ENCODE measurements at regions not wholly inside any gene's neighbourhood (a gene's known extent, or its start where the extent isn't known, plus 50 kb on each side); places are given as distances from the start of the nearest gene placed in this dataset.
"Not testable (repeated sequence)": the region's sequence is repeated elsewhere in the genome, so short reads cannot be mapped to it uniquely, and the experiment has no call there.

GRCh38 chr15:85274315-85275050, 105.9 kb upstream of the AKAP13 start:
- Histone ChIP-seq H3K36me3 (ENCODE audit: insufficient read depth, low read length) (no peaks in the 10 kb centered on the region), H3K9me3 (ENCODE audit: low read length) (no peaks in the 10 kb centered on the region), H3K27ac (ENCODE audit: low read depth, low read length) (no peak overlapping the region), H3K9ac (ENCODE audit: low read length) (no peak overlapping the region), H3K27me3 (ENCODE audit: control insufficient read depth in 1 of 2, insufficient read depth in 2 of 2, low read length in 2 of 2) (no peaks in the 10 kb centered on the region), H3K4me3 (ENCODE audit: low read depth in 1 of 2, low read length in 2 of 2) (no peak overlapping the region), H3K4me1 (ENCODE audit: insufficient read depth, low read length) (no peaks in the 10 kb centered on the region)

DNA sequence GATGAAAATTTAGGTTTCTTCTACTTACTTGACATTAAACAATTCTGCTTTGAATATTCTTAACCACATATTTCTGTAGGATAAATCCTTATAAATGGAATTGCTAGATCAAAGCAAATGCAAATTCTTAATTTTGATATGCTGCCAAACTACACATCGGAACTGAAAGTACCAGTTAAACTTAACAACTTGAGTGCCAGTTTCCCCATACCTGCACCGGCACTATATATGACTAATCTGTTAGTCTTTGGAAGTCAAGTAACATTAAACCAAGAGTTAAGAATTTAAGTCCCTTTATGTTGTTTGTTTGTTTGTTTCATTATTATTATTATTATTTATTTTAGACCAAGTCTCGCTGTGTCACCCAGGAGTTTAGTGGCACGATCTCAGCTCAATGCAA, 103.9 kb upstream of the AKAP13 start:
- no peak overlapping the region for H3K9ac ChIP-seq (ENCODE audit: low read length)
- no peaks in the 10 kb centered on the region for H3K9me3 ChIP-seq (ENCODE audit: low read length)
- no peak overlapping the region for H3K27ac ChIP-seq (ENCODE audit: low read depth, low read length)
- no peaks in the 10 kb centered on the region for H3K36me3 ChIP-seq (ENCODE audit: insufficient read depth, low read length)
- H3K4me1 ChIP-seq (ENCODE audit: insufficient read depth, low read length) = no peaks in the 10 kb centered on the region
- no peaks in the 10 kb centered on the region for H3K27me3 ChIP-seq (ENCODE audit: control insufficient read depth in 1 of 2, insufficient read depth in 2 of 2, low read length in 2 of 2)
- no peak overlapping the region for H3K4me3 ChIP-seq (ENCODE audit: low read depth in 1 of 2, low read length in 2 of 2)

DNA sequence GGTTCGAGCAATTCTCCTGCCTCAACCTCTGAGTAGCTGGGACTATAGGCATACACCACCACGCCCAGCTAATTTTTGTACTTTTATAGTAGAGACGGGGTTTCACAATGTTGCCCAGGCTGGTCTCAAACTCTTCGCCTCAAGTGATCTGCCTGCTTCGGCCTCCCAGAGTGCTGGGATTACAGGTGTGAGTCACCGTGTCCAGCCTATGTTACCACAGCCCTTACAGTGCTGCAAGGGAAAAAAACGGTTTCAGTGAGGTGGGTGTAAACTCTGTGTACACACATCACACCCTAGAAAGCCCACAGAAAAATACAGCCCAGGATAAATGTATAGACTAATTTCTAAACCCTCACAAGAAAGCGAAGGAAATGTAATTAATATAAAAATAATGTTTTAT, 103.5 kb upstream of the AKAP13 start:
- Histone ChIP-seq H3K9ac (ENCODE audit: low read length) (no peak overlapping the region), H3K27ac (ENCODE audit: low read depth, low read length) (no peak overlapping the region), H3K36me3 (ENCODE audit: insufficient read depth, low read length) (no peaks in the 10 kb centered on the region), H3K4me3 (ENCODE audit: low read depth in 1 of 2, low read length in 2 of 2) (no peak overlapping the region), H3K9me3 (ENCODE audit: low read length) (no peaks in the 10 kb centered on the region), H3K4me1 (ENCODE audit: insufficient read depth, low read length) (no peaks in the 10 kb centered on the region), H3K27me3 (ENCODE audit: control insufficient read depth in 1 of 2, insufficient read depth in 2 of 2, low read length in 2 of 2) (no peaks in the 10 kb centered on the region)

DNA sequence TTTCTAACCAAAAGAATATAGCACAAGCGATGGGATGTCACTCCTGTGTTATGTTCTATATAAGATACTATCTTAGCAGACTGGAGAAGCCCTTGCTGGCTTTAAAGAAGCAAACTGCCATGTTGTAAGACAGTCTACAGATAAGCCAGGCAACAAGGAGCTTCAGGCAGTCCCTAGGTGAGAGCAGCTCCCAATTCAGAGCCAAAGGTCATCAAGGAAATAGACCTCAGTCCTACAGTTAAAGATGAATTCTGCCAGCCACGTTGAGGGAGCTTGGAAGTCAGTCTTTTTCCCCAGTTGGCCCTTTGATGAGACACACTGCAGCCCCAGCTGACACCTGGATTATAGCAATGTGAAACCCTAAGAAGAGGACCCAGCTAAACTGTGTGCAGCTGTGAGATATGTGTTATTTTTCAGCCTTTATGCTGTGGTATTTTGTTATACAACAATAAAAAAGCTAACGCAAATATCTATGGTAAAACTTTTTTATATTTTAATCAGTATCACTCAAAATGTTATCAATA, 102.5 kb upstream of the AKAP13 start:
- Histone ChIP-seq H3K36me3 (ENCODE audit: insufficient read depth, low read length) (no peaks in the 10 kb centered on the region), H3K9ac (ENCODE audit: low read length) (no peak overlapping the region), H3K9me3 (ENCODE audit: low read length) (no peaks in the 10 kb centered on the region), H3K27ac (ENCODE audit: low read depth, low read length) (no peak overlapping the region), H3K4me3 (ENCODE audit: low read depth in 1 of 2, low read length in 2 of 2) (no peak overlapping the region), H3K27me3 (ENCODE audit: control insufficient read depth in 1 of 2, insufficient read depth in 2 of 2, low read length in 2 of 2) (no peaks in the 10 kb centered on the region), H3K4me1 (ENCODE audit: insufficient read depth, low read length) (peaks cover 7% of the 10 kb centered on the region)

GRCh38 chr15:85280203-85280602, 100.2 kb upstream of the AKAP13 start:
- Histone ChIP-seq H3K27me3 (ENCODE audit: control insufficient read depth in 1 of 2, insufficient read depth in 2 of 2, low read length in 2 of 2) (no peaks in the 10 kb centered on the region), H3K36me3 (ENCODE audit: insufficient read depth, low read length) (no peaks in the 10 kb centered on the region), H3K9ac (ENCODE audit: low read length) (no peak overlapping the region), H3K9me3 (ENCODE audit: low read length) (no peaks in the 10 kb centered on the region), H3K4me1 (ENCODE audit: insufficient read depth, low read length) (peaks cover 7% of the 10 kb centered on the region), H3K4me3 (ENCODE audit: low read depth in 1 of 2, low read length in 2 of 2) (no peak overlapping the region), H3K27ac (ENCODE audit: low read depth, low read length) (no peak overlapping the region)

DNA sequence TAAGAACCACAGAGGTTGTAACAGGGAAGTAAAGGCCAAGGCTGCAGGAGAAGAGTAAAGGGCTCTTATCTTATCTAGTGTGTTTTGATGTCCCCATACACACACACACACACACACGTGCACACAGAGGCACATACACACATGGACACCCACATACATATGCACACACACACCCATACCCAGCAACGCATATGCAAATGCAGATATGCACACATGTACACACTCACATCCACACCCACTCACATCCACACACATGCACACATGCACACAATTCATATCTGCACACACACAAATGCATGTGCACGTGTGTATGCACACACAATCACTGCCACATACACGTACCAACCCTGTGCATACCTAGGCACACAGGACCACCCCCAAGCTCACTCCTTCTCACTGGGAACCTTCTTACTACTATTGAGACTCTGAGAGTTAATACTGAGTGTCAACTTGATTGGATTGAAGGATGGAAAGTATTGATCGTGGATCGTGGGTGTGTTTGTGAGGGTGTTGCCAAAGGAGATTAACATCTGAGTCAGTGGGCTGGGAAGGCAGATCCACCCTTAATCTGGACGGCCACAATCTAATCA, 99.0 kb upstream of the AKAP13 start:
- Histone ChIP-seq H3K4me1 (ENCODE audit: insufficient read depth, low read length) (peaks cover 7% of the 10 kb centered on the region), H3K27me3 (ENCODE audit: control insufficient read depth in 1 of 2, insufficient read depth in 2 of 2, low read length in 2 of 2) (no peaks in the 10 kb centered on the region), H3K27ac (ENCODE audit: low read depth, low read length) (no peak overlapping the region), H3K9me3 (ENCODE audit: low read length) (no peaks in the 10 kb centered on the region), H3K36me3 (ENCODE audit: insufficient read depth, low read length) (no peaks in the 10 kb centered on the region), H3K9ac (ENCODE audit: low read length) (no peak overlapping the region), H3K4me3 (ENCODE audit: low read depth in 1 of 2, low read length in 2 of 2) (no peak overlapping the region)

DNA sequence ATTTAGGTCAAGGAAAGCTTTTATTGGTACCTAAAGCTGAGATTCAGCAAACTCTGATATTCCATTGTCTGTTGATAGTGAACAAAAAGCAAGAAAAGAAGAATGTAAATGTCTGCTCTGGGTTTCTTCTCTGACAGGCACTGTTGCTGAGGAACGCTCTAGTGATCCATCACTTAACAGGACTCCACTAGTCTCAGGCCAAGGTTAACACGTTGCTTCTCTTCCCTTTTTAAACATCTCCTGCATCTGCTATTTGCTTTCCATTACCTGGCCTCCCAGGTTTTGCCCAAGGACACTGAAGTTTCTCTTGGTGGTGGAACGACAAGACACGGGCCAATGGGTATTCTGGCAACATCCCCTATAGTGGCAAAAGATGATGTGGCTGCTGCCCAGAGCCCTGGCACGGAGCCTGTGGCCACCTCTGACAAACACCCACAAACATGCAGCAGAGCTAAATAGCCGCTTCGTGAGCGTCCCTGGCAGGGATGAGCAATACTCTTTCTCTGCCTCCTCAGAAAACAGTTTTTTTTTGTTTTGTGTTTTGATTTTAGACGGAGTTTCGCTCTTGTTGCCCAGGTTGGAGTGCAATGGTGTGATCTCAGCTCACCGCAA, 97.8 kb upstream of the AKAP13 start:
- H3K36me3 ChIP-seq (ENCODE audit: insufficient read depth, low read length) = no peaks in the 10 kb centered on the region
- peaks cover 7% of the 10 kb centered on the region for H3K4me1 ChIP-seq (ENCODE audit: insufficient read depth, low read length)
- H3K27me3 ChIP-seq (ENCODE audit: control insufficient read depth in 1 of 2, insufficient read depth in 2 of 2, low read length in 2 of 2) = no peaks in the 10 kb centered on the region
- H3K27ac ChIP-seq (ENCODE audit: low read depth, low read length) = no peak overlapping the region
- H3K9me3 ChIP-seq (ENCODE audit: low read length) = no peaks in the 10 kb centered on the region
- H3K4me3 ChIP-seq (ENCODE audit: low read depth in 1 of 2, low read length in 2 of 2) = no peak overlapping the region
- H3K9ac ChIP-seq (ENCODE audit: low read length) = no peak overlapping the region

DNA sequence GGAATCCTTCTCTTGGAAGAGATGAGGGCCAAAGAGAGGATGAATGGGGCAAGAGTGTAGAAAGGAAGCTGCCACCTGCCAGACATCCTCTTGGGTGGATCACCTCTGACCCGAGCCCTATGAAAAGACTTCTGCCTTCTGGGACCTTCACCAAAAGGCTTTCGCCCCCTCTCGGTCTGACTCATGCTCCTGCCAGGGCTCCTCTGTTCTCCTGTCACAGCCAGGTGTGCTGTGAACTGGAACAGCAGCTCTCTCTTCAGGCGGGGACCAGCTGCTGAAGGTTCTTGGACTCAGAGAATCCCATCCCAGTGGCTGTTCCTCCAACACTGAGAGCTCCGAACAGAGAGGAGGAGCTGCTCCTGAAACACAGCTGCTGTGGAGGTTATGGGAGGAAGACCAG, 96.6 kb upstream of the AKAP13 start:
- not testable (repeated sequence) for H3K36me3 ChIP-seq (ENCODE audit: insufficient read depth, low read length); H3K27ac ChIP-seq (ENCODE audit: low read depth, low read length); H3K9ac ChIP-seq (ENCODE audit: low read length); H3K4me3 ChIP-seq (ENCODE audit: low read depth in 1 of 2, low read length in 2 of 2); H3K4me1 ChIP-seq (ENCODE audit: insufficient read depth, low read length); H3K27me3 ChIP-seq (ENCODE audit: control insufficient read depth in 1 of 2, insufficient read depth in 2 of 2, low read length in 2 of 2); H3K9me3 ChIP-seq (ENCODE audit: low read length)

GRCh38 chr15:85284497-85284896, 95.9 kb upstream of the AKAP13 start:
- H3K4me1 ChIP-seq (ENCODE audit: insufficient read depth, low read length) = peaks cover 7% of the 10 kb centered on the region
- H3K9me3 ChIP-seq (ENCODE audit: low read length) = no peaks in the 10 kb centered on the region
- H3K27ac ChIP-seq (ENCODE audit: low read depth, low read length) = no peak overlapping the region
- H3K4me3 ChIP-seq (ENCODE audit: low read depth in 1 of 2, low read length in 2 of 2) = no peak overlapping the region
- H3K36me3 ChIP-seq (ENCODE audit: insufficient read depth, low read length) = no peaks in the 10 kb centered on the region
- no peaks in the 10 kb centered on the region for H3K27me3 ChIP-seq (ENCODE audit: control insufficient read depth in 1 of 2, insufficient read depth in 2 of 2, low read length in 2 of 2)
- no peak overlapping the region for H3K9ac ChIP-seq (ENCODE audit: low read length)

GRCh38 chr15:85289677-85290365, 90.6 kb upstream of the AKAP13 start:
- Histone ChIP-seq H3K36me3 (ENCODE audit: insufficient read depth, low read length) (no peaks in the 10 kb centered on the region), H3K9ac (ENCODE audit: low read length) (no peak overlapping the region), H3K27me3 (ENCODE audit: control insufficient read depth in 1 of 2, insufficient read depth in 2 of 2, low read length in 2 of 2) (no peaks in the 10 kb centered on the region), H3K4me1 (ENCODE audit: insufficient read depth, low read length) (no peaks in the 10 kb centered on the region), H3K9me3 (ENCODE audit: low read length) (no peaks in the 10 kb centered on the region), H3K27ac (ENCODE audit: low read depth, low read length) (no peak overlapping the region), H3K4me3 (ENCODE audit: low read depth in 1 of 2, low read length in 2 of 2) (no peak overlapping the region)

GRCh38 chr15:85292583-85292982, 87.8 kb upstream of the AKAP13 start:
- not testable (repeated sequence) for H3K9me3 ChIP-seq (ENCODE audit: low read length); H3K9ac ChIP-seq (ENCODE audit: low read length); H3K36me3 ChIP-seq (ENCODE audit: insufficient read depth, low read length); H3K27me3 ChIP-seq (ENCODE audit: control insufficient read depth in 1 of 2, insufficient read depth in 2 of 2, low read length in 2 of 2); H3K4me1 ChIP-seq (ENCODE audit: insufficient read depth, low read length); H3K27ac ChIP-seq (ENCODE audit: low read depth, low read length); H3K4me3 ChIP-seq (ENCODE audit: low read depth in 1 of 2, low read length in 2 of 2)

Measured in muscle layer of colon (tissue), 2 donors.